Epithelial cell of proximal tubule (primary cell): ENCODE measurements at regions not wholly inside any gene's neighbourhood (a gene's known extent, or its start where the extent isn't known, plus 50 kb on each side); places are given as distances from the start of the nearest gene placed in this dataset.

Source experiments
- DNase-seq: peaks from one replicate; pipeline ENCODE4 v3.0.0-alpha.2; 2011; ENCODE audit warnings: low read depth
- H3K4me3 ChIP-seq: 2 replicates; pipeline ENCODE4 v1.5.1; 2011; ENCODE audit warnings: low read depth, mild to moderate bottlenecking, low read length
- TF ChIP-seq, protein P1 (sequence below): conservative IDR thresholded peaks from 2 replicates; pipeline ENCODE4 v1.5.1; 2012; ENCODE audit warnings: low read depth, mild to moderate bottlenecking, low read length

DNA sequence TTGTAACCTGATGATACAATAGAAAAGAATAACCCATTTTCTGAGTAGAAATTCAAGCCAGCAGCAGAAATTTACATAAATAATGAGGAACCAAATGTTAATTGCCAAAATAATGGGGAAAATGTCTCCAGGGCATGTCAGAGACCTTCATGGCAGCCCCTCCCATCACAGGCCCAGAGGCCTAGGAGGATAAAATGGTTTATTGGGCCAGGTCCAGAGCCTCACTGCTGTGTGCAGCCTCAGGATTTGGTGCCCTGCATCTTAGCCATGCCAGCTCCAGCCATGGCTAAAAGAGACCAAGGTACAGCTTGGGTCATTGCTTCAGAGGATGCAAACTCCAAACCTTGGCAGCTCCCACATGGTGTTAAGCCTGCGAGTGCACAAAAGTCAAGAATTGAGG lies 352.1 kb upstream of the MEIS2 start:
- DNase-seq: no peak
- TF ChIP-seq, protein P1, sequence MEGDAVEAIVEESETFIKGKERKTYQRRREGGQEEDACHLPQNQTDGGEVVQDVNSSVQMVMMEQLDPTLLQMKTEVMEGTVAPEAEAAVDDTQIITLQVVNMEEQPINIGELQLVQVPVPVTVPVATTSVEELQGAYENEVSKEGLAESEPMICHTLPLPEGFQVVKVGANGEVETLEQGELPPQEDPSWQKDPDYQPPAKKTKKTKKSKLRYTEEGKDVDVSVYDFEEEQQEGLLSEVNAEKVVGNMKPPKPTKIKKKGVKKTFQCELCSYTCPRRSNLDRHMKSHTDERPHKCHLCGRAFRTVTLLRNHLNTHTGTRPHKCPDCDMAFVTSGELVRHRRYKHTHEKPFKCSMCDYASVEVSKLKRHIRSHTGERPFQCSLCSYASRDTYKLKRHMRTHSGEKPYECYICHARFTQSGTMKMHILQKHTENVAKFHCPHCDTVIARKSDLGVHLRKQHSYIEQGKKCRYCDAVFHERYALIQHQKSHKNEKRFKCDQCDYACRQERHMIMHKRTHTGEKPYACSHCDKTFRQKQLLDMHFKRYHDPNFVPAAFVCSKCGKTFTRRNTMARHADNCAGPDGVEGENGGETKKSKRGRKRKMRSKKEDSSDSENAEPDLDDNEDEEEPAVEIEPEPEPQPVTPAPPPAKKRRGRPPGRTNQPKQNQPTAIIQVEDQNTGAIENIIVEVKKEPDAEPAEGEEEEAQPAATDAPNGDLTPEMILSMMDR: no peak

DNA sequence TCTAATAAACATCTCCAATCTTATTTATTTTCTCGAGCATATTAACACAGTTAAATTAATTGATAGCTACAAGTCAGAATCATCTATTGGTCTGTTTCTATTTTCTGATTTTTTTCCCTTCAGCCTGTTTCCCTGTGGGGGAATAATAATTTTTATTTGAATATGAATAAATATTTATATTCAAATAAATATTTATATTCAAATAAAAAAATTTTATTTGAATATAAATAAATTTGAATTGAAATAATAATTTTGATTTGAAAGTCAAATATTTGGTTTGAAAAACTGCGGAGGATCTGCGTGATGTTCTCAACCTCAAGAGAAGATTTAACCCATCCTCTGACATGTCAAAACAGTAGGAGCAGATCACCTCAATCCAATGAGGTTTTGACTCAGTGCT lies 380.1 kb upstream of the MEIS2 start:
- DNase-seq: no peak
- TF ChIP-seq, protein P1: no peak
- H3K4me3 ChIP-seq: no peak overlapping the region

More for the DNA sequence above, 352.1 kb upstream of the MEIS2 start:
- H3K4me3 ChIP-seq: no peak overlapping the region

DNA sequence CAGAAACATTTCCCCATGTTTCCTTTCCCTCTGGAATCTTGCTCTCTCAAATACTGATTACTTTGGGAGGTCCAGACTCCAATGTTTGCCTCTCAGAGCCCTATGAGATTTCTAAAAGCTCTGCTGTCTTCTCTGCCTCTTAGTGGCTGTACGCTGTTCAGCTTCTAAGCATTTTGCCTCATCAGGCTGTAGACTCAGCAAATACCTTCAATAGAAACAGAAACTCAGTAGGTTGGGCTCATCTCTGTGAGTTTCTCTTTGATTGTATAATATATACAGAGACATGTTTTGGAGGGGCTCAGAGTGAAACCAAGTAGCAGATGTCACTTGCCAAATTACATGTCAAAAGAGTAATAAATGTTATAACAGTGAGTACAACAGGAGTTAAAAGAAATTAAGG lies 380.8 kb upstream of the MEIS2 start:
- no peak overlapping the region for H3K4me3 ChIP-seq
- no peak for DNase-seq
- TF ChIP-seq, protein P1: no peak

DNA sequence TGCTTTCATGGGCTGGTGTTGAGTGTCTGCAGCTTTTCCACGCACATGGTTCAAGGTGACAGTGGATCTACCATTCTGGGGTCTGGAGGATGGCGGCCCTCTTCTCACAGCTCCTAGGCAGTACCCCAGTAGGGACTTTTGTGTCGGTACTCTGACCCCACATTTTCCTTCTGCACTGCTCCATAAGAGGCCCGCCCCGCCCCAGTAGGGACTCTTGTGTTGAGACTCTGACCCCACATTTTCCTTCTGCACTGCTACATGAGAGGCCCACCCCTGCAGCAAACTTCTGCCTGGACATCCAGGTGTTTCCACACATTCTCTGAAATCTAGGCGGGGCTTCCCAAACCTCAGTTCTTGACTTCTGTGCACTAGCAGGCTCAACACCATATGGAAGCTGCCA lies 383.4 kb upstream of the MEIS2 start:
- DNase-seq: no peak
- TF ChIP-seq, protein P1: no peak
- no peak overlapping the region for H3K4me3 ChIP-seq

DNA sequence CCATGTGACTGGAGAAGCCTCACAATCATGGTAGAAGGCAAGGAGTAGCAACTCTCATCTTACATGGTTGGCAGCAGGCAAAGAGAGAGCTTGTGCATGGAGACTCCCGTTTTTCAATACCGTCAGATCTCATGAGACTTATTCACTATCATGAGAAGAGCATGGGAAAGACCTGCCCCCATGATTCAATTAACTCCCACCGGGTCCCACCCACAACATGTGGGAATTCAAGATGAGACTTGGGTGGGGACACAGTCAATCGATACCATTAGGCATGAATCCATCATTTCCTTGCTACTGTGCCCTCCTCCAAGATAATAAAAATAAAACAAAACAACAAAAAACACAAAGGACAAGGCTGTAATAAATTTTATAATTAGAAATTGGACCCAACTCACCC lies 384.7 kb upstream of the MEIS2 start:
- H3K4me3 ChIP-seq: no peak overlapping the region

DNA sequence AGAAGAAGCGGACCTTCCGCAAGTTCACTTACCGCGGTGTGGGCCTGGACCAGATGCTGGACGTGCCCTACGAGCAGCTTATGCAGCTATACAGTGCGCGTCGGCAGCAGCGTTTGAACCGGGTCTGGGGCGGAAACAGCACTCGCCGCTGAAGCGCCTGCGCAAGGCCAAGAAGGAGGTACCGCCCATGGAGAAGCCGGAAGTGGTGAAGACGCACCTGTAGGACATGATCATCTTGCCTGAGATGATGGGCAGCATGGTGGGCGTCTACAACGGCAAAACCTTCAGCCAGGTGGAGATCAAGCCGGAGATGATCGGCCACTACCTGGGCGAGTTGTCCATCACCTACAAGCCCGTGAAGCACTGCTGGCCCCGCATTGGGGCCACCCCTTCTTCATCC lies 390.4 kb upstream of the MEIS2 start:
- no peak for DNase-seq
- H3K4me3 ChIP-seq: no peak overlapping the region
- TF ChIP-seq, protein P1: no peak

More for the DNA sequence above, 384.7 kb upstream of the MEIS2 start:
- no peak for DNase-seq
- TF ChIP-seq, protein P1: no peak

DNA sequence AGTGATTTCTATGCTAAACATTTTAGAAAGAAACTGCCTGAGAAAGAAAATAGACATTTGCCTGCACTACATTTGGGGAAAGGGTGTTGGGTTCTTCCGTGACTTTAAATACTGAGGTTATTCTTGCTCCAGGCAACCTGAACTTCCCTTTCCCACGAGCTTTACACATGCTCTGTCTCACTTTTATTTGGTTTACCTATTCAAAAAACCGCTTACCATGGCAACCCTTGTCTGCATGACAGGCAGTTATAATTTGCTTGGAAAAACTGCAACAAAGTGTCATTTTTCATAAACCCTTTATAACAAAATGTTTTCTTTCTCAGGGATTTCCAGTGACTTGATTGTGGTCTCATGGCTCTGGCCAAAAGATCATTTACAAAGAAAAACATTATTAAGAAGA lies 416.3 kb upstream of the MEIS2 start:
- TF ChIP-seq, protein P1: no peak
- DNase-seq: no peak
- H3K4me3 ChIP-seq: no peak overlapping the region
